GM21528 (cell line): ENCODE measurements at regions not wholly inside any gene's neighbourhood (a gene's known extent, or its start where the extent isn't known, plus 50 kb on each side); places are given as distances from the start of the nearest gene placed in this dataset.
"Not testable (repeated sequence)": the region's sequence is repeated elsewhere in the genome, so short reads cannot be mapped to it uniquely, and the experiment has no call there.

Experiments used
- ATAC-seq: cut with Tn5 transposase; IDR thresholded peaks from one replicate; pipeline ENCODE4 v1.9.1; 2021; ENCODE audit warnings: mild to moderate bottlenecking, moderate library complexity; ENCODE audit not compliant: unreplicated experiment, low FRiP score

DNA sequence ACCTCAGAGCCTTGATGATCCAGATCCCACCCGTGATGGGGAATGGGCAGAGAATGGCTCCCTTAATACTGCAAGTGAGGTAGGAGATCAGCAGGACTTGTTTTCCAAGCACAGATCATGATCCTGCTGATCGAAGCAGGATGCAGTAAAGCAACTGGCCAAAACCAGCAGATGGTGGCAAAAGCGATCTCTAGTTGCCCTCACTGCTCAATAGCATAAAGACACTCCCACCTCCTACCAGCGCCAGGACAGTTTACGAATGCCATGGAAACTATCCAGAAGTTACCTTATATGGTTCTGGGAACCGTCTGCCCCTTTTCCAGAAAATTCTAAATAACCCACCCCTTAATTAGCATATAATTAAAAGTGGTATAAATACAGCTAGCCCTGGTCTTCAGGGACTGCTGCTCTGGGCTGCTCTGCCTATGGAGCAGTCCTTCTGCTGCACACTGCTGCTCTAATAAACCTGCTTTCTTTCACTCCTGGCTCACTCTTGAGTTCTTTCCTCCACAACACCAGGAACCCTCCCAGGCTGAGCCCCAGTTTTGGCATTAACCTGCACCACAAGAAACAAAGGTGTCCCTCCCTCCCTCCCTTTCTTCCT is 415.8 kb downstream of the PREX1 start:
- ATAC-seq: no peak

DNA sequence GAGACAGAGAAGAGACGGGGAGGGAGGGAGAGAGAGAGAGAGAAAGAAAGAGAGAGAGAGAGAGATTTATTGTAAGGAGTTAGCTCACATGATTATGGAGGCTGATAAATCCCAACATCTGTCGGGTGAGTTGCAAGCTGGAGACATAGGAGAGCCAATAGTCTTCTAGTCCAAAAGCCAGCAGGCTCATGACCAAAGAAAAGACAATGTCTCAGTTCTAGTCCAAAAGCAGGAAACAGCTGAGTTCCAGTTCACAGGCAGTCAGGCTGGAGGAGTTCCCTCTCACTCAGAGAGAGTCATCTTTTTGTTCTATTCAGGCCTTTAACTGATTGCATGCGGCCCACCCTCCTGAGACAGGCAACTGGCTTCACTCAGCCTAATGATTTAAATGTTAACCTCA is 416.6 kb downstream of the PREX1 start:
- no peak for ATAC-seq

DNA sequence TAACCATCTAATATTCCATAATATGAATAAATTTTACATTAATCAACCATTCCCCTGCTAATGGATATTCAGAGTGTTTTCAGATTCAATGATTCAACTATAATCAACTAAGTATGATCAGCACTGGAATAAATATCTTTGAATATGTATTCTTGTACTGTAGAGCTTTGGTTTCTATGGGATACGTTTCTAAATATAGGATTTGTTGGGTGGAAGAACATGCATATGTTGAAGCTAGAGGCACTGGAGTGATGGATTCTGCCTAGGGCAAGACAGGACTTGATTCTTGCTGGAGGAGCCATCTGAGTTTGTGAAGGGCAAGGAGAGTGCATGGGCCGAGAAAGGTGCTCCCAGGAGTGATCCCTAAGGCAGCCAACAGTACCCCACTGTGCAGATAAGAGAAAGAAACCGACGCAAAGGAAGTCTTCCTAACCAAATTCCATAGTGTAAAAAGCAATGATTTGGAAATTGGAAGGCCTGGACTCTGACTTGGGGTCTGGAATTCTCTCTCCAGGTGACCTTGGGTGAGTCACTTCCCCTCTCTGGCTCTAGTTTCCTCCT is 418.7 kb downstream of the PREX1 start:
- ATAC-seq: no peak

DNA sequence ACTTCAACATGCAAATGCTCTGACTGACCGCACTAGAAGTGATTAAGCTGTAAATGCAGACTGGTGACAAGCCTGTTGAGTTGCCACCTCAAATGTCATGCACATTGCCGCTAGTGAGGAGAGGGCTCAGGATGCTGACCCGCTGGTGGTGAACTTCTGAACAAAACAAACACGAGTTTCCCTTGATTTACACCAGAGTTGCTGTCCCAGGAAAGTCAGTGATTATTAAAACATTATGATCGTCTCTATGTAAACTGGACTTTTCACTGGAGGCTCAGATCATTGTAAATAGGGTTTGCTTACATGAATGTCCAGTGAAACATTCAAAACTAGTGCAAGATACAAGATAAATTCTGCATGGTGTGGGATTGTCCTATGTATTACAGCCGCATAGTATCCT is 420.1 kb downstream of the PREX1 start:
- no peak for ATAC-seq

DNA sequence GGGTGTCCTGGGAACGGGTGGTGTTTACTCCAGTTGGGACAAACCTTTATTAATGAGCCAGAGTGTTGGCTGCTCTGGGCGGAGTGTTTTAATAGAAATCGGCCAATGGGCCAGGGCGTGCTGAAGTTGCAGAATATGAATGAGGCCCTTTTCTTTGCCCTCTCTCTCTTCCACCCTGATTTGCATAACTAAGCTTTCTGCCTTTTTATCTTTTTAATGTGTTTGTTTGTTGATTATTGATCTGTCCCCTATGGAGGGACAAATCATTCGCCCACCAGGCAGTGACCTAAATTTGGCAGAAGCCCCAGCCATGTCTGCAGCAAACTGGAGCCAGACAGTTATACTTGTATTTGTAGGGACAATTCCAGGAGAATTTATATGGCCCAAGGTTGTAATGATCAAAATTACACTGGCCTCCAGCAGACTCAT is 420.9 kb downstream of the PREX1 start:
- no peak for ATAC-seq

DNA sequence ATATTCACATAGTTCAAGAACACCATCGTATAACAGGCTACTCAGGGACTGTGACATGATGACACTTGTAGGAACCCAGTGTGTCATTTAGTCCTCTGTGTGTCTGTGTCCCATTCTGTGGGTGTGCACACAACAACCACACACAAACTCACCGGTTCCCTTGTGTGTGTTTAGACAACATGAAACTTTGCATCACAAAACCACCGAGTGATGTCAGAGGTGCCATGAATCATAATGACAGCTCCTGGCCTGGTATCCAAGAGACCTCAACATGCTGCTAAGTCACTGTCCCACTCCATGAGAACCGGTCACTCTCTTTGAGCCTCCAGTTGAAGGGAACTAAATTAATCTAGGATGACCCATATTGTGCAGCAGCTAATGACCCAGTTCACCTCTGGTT is 421.3 kb downstream of the PREX1 start:
- ATAC-seq: no peak

DNA sequence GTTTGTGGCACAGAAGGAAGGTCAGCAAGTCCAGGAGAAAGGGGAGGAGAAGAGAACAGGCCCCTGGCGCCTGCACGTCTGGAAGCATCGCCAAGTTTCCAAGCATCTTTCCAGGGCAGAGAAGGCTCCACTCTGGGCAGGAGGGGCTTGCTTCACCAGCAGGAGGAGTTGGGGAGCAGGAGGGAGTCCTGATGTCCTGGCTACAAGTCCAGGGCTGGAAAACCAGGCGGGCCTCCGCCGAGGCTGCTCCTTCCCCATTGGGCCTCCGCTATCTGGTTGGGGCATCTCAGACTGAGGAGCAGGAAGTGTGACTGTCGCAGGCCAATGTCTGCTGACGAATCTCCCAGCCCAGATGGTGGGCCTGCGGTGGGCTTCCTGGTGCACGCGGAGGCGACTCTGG is 421.9 kb downstream of the PREX1 start:
- no peak for ATAC-seq

DNA sequence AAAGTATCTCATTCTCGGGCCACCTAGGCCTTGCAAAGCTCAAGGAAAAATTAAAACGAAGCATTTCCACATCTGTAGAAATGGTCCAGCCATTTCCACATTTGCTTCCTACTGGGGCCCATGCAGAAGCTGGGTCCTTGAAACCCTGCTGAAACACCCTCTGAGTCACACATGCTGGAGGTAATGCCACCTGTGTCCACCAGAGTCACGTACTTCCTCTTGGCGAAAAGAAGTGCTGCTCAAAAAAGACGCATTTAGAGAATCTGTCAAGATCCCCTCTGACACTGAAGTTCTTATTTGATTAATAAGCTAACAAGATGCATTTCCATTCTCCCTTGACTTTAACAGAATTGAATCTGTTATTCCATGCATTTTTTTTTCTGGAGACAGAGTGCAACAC is 423.2 kb downstream of the PREX1 start:
- ATAC-seq: no peak

DNA sequence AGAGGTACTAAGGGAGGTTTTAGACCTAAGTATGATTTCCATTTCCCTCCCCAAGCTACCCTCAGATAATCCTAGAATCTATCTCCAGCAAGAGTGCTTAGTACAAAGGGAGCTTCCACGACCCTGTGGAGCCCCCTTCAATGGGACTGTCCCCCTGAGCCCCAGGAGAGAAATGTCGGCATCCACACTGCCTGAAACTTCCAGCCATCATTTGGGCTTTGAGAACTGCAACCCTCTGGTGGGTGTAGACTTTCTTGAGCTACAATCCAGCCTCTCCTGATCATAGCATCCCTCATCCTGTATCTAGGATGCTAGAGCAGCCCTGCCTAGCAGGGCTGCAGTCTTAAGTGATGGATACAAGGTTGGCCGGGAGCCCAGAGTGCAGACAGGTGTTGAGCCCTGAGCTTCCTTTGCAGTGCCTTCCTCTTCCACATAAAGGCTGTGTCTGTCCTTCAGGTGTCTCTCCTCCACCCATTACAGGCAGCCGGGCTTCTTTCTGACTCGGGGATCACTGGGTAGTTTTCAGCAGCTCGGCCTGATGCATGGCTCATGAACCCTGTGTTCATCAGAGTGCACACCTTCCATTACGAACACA is 424.5 kb downstream of the PREX1 start:
- no peak for ATAC-seq

DNA sequence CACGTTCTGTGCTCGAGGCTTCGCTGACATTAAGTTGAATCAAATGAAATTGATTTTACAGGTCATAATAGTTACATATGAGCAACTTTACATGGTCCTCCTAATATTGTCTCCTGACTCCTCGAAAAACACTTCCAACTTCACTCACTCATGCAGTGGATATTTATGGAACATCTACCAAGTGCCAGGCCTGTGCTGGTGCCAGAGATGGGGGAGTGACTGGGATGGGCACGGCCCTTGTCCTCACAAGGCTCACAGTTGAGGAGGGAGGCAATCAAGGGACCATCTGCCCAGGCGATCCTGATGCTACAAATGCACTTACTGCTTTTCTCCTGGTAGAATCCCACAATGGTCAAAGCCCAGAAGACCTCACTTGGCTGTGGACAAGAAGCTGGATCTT is 426.4 kb downstream of the PREX1 start:
- no peak for ATAC-seq

DNA sequence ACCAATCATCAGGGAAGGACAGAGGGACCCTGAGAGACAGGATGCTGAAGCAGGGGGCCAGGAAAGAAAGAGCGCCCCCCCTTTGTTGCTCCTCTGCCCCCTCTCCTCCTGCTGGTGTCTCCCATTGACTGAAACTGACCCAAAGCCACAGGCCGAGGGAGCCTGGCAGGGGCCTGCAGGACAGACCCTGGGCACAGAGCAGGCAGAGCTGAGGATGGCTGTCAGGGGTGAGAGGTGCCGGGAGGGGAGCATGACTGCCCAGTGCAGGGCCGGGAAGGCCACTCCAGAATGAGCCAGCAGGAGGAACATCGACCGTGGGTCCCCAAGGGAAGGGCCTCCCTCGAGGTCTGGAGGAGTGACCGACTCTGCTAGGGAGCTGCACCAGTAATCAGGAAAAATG is 427.8 kb downstream of the PREX1 start:
- ATAC-seq: no peak

DNA sequence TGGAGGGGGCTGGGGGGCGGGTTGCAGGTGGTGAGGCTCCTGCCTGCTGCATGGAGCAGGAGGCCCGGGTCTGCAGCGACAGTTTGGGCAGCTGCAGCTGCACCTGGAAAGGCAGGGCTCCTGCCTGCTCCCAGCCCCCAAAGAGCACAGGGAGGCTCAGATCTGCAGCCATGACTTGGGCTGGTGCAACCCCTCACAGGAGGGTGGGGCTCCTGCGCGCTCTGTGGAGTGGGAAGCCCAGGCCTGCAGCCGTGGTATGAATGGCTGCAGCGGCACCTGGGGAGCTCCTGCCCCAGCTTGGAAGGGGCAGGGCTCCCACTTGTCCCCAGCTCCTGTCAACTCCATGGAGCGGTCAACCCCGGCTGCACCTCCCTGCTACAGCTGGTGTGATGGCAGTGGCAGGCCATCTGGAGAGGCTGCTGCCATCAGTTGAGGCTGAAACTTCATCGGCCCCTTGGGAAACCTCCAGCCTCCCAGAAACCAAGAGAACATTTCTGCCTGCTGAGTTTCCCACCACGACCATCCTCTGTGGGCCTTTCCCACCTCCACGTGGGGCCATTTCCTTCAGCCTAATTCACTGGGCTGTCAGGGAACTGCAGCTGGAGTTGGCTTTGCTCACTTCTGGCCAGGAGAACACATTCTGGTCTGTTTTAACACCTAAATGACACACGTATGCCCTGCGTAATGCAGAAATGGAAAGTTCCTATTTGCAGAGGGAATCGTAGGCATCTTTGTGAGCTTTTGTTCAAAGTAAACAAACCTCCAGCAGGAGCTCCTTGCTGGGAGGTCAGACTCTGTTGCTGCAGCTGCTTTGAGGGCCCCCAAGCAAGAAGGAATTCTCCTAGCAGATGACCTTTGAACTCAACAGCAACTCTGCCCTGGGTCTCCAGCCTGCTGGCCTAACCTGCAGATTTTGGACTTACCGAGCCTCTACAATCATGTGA is 429.0 kb downstream of the PREX1 start:
- no peak for ATAC-seq

DNA sequence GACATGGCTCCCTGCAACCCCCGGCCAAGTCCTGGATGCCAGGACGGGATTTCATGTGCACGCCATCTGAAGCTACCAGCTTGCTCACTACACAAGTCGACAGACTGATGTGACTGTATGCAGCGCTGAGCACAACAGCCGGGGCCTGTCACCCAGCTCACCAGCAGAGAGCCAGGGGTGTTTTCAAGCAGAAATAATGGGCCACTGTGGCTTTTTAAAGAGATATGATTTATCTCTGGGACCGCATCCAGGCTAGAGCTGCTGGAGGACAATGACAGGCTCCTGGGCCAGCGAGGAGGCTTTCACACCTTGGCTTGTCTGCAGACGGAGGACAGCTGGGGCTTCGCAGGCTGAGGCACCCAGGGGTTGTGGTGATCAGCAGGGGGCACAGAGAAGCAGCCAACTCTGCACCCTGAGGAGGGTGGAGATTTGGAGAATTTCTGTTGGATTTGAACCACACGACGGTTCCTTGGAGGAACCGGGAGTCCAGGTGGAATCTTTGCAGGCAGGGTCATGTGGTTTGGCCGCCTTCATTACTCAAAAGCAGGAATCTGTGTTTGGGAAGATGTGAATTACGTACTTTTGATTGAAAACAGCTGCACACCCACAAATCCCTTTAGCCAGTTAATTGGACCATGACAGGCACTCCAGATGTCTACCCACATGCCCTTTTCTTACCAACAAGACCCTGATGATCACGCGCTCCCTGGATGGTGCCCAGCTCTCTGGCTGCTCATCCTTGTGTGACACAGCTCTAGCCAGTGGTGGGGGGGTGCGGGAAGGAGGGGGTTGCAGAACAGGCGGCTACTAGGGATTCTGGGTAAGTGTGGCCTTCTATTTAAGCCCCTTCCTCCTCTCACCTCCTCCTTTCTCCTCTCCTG is 430.6 kb downstream of the PREX1 start:
- not testable (repeated sequence) for ATAC-seq

DNA sequence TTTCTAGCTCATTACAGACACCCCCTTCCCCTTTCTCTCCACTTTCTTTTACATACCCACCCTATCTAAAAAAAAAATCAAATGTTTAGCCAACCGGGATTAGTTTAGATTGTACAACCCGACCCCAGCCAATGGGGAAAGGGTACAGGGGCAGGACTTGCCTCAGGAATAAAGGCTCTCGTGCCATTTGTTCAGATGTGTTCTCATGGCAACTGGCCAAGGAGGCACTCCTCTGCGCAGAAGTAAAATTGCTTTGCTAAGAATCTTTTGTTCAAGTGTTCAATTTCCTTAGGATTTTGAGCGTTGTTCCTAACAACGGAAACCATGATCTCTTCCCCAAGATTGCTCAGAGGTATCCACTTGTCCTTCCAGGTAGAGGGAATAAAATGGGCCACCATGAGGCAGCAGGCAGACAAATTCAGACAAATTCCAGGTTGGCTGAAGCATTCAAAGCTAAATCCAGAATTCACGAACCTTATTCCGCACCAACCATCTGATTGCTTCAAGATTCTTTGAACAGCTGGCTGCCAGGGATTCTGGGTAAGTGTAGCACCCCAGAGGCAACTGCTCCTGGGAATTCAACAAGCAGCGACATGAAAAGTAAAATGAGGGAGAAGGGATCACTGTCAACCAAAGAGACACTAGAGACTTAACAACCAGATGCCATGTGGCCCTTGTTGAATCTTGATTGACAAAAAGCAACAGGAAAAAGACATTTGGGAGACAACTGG is 431.8 kb downstream of the PREX1 start:
- ATAC-seq: no peak

DNA sequence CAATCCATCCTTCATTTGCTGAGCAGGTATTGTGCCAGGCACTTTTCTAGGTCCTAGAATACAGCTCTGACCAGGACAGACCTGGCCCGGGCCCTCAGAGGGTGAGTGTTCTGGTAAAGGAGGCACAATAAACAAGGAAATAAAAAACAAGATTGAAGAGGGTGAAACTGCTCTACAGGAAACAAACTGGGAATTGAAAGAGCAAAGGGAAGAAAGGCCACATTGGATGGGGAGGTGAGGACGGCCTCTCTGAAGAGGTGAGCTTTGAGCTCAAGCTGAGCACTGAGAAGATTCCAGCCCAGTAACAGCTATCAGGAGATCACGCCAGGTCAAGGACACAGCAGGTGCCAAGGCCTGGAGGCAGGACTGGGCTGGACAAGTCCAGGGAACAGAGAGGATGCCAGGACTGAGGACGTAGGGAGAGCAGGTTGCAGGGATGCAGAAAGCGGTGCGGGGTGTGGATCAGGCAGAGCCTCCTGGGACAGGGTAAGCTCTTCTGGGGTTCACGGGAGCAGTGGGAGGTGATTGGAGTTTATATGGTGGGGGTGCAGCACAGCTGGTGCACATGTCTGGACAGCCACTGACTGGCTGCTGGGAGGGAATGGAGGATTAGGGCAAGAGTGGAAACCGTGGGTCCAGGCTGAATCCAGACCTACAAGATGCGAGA is 433.3 kb downstream of the PREX1 start:
- no peak for ATAC-seq

DNA sequence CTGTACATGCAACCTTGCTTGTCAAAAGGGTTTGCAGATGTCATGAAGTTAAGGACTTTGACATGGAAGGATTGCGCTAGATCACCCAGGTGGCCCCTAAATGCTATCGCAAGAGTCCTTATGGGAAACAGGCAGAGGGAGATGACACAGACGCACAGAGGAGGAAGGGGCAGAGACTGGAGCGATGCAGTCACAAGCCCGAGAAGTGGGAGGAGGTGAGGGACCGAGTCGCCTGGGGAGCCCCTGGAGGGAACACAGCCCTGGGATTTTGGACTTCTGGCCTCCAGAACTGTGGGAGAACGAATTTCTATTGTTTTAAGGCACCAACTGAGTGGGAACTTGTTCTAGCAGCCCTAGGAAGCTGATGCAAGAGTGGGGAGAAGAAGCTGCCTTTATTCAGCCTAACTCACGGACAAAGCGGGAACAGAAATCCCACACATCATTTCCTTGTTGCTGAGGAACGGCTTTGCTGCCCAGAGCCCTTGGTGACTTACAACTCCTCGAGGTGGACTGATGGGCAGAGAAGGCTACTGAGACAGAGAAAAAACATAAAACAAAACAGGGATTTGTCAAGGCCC is 434.0 kb downstream of the PREX1 start:
- no peak for ATAC-seq

DNA sequence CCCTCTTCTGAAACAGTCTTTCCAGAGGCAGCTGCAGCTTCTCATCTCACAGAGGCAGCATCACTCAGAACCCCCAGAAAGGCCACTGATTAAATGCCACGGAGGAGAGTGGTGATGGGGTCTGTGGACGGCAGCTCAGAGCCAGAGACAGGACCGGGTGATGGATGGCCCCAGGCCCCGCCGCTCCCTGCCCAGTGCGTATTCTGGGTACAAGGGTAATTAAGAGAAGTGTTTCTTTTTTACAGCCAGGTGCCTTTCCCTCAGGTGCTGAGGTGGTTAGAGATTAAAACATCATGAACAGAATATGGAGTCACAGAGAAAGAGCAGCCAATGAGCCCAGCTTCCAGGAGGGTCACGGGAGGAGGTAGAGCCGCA is 434.5 kb downstream of the PREX1 start:
- ATAC-seq: no peak

DNA sequence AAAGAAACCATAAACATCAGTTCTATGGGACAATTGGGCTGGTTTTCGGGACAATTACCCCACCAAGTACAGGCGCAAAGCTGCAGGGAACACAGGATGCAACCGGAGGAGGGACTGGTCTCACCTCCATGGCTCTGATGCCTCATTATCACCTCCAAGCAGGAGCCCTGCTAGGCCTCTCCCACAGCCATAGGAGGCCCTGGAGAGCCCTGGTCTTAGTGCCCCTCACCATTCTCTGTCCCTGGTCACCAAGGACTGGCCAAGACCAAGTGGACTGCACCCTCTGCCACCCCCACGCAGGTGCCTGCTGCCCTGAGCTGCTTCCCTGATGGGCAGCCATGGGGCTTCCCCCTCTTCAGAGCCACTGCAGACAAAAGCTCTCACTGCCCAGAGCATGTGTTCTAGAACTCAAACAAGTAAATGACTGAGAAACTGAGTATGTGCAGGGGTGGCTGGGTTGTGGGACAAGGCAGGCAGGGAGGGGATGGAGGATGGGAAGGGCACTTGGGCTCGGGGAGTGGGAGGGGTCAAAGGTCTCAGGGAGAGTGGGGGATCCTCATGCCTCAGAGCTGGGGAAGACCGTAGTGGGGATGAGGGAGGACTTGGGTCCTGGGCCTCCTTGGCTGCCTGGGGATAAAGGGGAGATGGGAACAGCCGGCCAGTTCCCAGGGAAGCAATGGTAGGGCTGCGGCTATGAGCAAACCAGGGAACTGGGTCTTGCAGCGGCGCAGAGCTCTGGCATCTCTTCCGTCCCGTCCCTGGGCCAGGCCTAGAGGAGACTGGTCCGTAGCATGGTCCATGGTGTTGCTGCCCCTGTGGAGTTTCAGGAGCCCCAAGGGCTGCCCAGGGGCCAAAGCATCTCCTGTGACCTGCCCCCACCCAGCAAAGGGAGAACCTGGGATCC is 435.1 kb downstream of the PREX1 start:
- ATAC-seq: no peak
